ENCODE measurements at regions not wholly inside any gene's neighbourhood (a gene's known extent, or its start where the extent isn't known, plus 50 kb on each side); places are given as distances from the start of the nearest gene placed in this dataset.

DNA sequence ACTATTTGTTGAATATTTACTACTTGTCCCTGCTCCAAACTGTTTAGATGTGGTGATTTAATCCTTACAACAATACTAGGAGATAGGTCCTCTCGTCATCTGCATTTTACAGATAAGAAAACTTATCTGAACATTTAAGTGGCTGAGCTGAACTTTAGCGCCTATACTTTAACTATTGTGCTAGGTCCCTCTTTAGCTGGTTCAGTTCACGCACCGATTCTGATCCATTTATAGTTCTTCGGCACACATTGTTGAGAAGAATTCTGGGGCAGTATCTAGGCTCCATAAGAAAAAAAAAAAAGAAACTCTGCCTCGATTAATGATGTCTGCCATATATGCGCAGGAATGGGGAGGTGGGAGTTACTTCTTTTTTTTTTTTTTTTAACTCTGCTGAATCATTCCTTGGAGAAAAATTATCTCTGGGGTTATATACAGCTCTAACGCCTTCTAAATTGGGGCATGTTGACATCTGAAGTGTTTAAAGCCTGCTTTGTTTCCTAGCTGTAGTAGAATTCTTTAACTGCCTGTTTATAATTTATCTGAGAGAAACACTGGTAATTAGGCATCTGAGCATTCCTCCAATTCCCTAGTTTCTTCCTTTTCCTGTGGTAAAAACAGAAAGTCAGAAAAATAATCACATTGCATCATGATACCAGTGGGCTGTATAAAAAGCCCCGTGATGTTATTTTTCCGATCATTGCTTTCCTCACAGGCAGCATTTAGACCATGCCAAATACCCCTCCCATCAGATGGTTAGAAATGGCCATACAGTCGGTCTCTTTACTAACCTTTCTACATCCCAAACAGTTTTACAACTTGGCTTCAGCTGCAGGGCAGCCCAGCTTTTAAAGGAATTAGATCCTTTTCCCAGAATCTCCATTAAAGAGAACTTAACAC is 98.5 kb upstream of the KDM7A start:
- DNase-seq (ENCODE audit: low read depth, low spot score) (peak; percentile 73), FAIRE-seq (no peak)
- no peaks in the 10 kb centered on the region for H4K20me1 ChIP-seq (replicated peaks; ENCODE audit: control insufficient read depth, extremely low read depth, insufficient read depth, low read length)
- H3K9me3 ChIP-seq (replicated peaks; ENCODE audit: control insufficient read depth, insufficient read depth, low read length) = no peaks in the 10 kb centered on the region
- POLR2A ChIA-PET = no interaction called here
- no peak overlapping the region for H3K27ac ChIP-seq (ENCODE audit: insufficient read depth, low read depth, low read length)
- H3K9ac ChIP-seq (replicated peaks; ENCODE audit: extremely low read depth, insufficient read depth, low read length) = no peak overlapping the region
- TF ChIP-seq, protein P1, sequence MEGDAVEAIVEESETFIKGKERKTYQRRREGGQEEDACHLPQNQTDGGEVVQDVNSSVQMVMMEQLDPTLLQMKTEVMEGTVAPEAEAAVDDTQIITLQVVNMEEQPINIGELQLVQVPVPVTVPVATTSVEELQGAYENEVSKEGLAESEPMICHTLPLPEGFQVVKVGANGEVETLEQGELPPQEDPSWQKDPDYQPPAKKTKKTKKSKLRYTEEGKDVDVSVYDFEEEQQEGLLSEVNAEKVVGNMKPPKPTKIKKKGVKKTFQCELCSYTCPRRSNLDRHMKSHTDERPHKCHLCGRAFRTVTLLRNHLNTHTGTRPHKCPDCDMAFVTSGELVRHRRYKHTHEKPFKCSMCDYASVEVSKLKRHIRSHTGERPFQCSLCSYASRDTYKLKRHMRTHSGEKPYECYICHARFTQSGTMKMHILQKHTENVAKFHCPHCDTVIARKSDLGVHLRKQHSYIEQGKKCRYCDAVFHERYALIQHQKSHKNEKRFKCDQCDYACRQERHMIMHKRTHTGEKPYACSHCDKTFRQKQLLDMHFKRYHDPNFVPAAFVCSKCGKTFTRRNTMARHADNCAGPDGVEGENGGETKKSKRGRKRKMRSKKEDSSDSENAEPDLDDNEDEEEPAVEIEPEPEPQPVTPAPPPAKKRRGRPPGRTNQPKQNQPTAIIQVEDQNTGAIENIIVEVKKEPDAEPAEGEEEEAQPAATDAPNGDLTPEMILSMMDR (IDR thresholded peaks at IDR 0.05; ENCODE audit: extremely low read depth in 1 of 2, insufficient read depth in 1 of 2, low read depth in 1 of 2, low read length in 2 of 2) = no peak
- TF ChIP-seq POLR2AphosphoS5 (IDR thresholded peaks at IDR 0.05; ENCODE audit: insufficient read depth, low read depth, low read length) = no peak
- H3K9me1 ChIP-seq (replicated peaks; ENCODE audit: control insufficient read depth, extremely low read depth, insufficient read depth, low read length) = no peaks in the 10 kb centered on the region
- BruUV-seq (replicated peaks) = no TSS peak
- intact Hi-C loops (cut with micrococcal nuclease) = no loop called here
- dilution Hi-C loops (cut with MboI; ENCODE audit: extremely low pct_ligation_motif_present, low sequenced_read_pairs) = no loop called here
- no peaks in the 10 kb centered on the region for H3K4me1 ChIP-seq (ENCODE audit: control insufficient read depth, extremely low read depth, insufficient read depth, low read length)
- H3K4me2 ChIP-seq (ENCODE audit: insufficient read depth, low read length) = no peak overlapping the region
- H3K79me2 ChIP-seq (ENCODE audit: control insufficient read depth, insufficient read depth, low read length) = no peaks in the 10 kb centered on the region
- no peak overlapping the region for H2AFZ ChIP-seq (ENCODE audit: low read depth, low read length)
- no peak overlapping the region for H3K4me3 ChIP-seq (replicated peaks in 1 of 3; ENCODE audit: insufficient read depth in 1 of 3, low read depth in 1 of 3, low read length in 3 of 3)
- H3K36me3 ChIP-seq (ENCODE audit: control insufficient read depth in 2 of 2, extremely low read depth in 1 of 2, insufficient read depth in 2 of 2, low read length in 2 of 2) = no peaks in the 10 kb centered on the region
- peaks cover 0 to 9% of the 10 kb centered on the region in 2 experiments for H3K27me3 ChIP-seq (ENCODE audit: control insufficient read depth in 2 of 2, insufficient read depth in 2 of 2, low read length in 2 of 2)
- CTCF ChIA-PET = interaction anchor here (0.6 to 1.2 kb wide), 2 partner anchors 12 to 18 kb away, joined by 3 read pairs; no protein-coding TSS in a partner anchor

DNA sequence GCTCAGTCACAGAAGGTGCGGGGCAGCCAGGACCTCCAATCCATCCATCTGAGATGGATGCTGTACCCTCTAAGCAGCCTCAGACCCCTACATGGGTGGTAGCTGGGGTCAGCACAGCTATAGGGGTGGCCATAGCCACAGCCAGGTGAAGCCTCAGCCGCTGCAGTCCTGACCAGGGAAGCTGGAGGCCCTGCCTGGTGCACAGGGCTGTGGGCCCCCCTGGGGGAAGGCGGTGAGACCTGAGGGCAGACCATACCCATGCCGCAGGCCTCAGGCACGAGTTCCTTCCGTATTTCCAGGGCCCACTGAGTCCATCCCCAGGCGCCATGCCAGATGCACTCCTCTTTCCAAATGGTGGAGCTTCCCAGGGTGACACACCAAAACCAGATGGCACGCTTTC is 96.6 kb upstream of the KDM7A start:
- ChIA-PET POLR2A (no interaction called here), CTCF (interaction anchor here (0.7 kb wide), 1 partner anchor 81 kb away, joined by 3 read pairs; no protein-coding TSS in a partner anchor)
- Histone ChIP-seq H3K4me2 (ENCODE audit: insufficient read depth, low read length) (no peak overlapping the region), H3K4me1 (ENCODE audit: control insufficient read depth, extremely low read depth, insufficient read depth, low read length) (no peaks in the 10 kb centered on the region), H4K20me1 (replicated peaks; ENCODE audit: control insufficient read depth, extremely low read depth, insufficient read depth, low read length) (no peaks in the 10 kb centered on the region), H3K36me3 (ENCODE audit: control insufficient read depth in 2 of 2, extremely low read depth in 1 of 2, insufficient read depth in 2 of 2, low read length in 2 of 2) (no peaks in the 10 kb centered on the region), H2AFZ (ENCODE audit: low read depth, low read length) (no peak overlapping the region), H3K79me2 (ENCODE audit: control insufficient read depth, insufficient read depth, low read length) (no peaks in the 10 kb centered on the region), H3K9me3 (replicated peaks; ENCODE audit: control insufficient read depth, insufficient read depth, low read length) (no peaks in the 10 kb centered on the region), H3K27ac (ENCODE audit: insufficient read depth, low read depth, low read length) (no peak overlapping the region), H3K9ac (replicated peaks; ENCODE audit: extremely low read depth, insufficient read depth, low read length) (no peak overlapping the region), H3K4me3 (replicated peaks in 1 of 3; ENCODE audit: insufficient read depth in 1 of 3, low read depth in 1 of 3, low read length in 3 of 3) (no peak overlapping the region), H3K27me3 (ENCODE audit: control insufficient read depth in 2 of 2, insufficient read depth in 2 of 2, low read length in 2 of 2) (peaks cover 0 to 9% of the 10 kb centered on the region in 2 experiments), H3K9me1 (replicated peaks; ENCODE audit: control insufficient read depth, extremely low read depth, insufficient read depth, low read length) (no peaks in the 10 kb centered on the region)
- FAIRE-seq (no peak), DNase-seq (ENCODE audit: low read depth, low spot score) (no peak)
- dilution Hi-C loops (cut with MboI; ENCODE audit: extremely low pct_ligation_motif_present, low sequenced_read_pairs) (no loop called here), intact Hi-C loops (cut with micrococcal nuclease) (no loop called here)
- TF ChIP-seq, protein P2, sequence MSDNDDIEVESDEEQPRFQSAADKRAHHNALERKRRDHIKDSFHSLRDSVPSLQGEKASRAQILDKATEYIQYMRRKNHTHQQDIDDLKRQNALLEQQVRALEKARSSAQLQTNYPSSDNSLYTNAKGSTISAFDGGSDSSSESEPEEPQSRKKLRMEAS (IDR thresholded peaks at IDR 0.05; ENCODE audit: insufficient read depth, insufficient read length) = no peak
- TF ChIP-seq JUN (IDR thresholded peaks at IDR 0.05; ENCODE audit: borderline replicate concordance, insufficient read depth, insufficient read length, low read depth) (no peak), POLR2AphosphoS5 (IDR thresholded peaks at IDR 0.05; ENCODE audit: insufficient read depth, low read depth, low read length) (no peak), FOS (IDR thresholded peaks at IDR 0.05; ENCODE audit: borderline replicate concordance, insufficient read depth, low read length) (no peak), MYC (IDR thresholded peaks at IDR 0.05; ENCODE audit: low read depth, low read length) (no peak), POLR2A (IDR thresholded peaks at IDR 0.05; ENCODE audit: low read depth, low read length) (no peak), GATA2 (IDR thresholded peaks at IDR 0.05; ENCODE audit: insufficient read depth, insufficient read length, low read depth, low read length) (no peak), EZH2 (IDR thresholded peaks at IDR 0.05; ENCODE audit: borderline replicate concordance, low read depth, low read length, severe bottlenecking) (no peak)
- TF ChIP-seq, protein P1 (IDR thresholded peaks at IDR 0.05; ENCODE audit: extremely low read depth in 1 of 2, insufficient read depth in 1 of 2, low read depth in 1 of 2, low read length in 2 of 2) = no peak
- BruUV-seq (replicated peaks) = no TSS peak
